HG03175 (cell line): ENCODE measurements at regions not wholly inside any gene's neighbourhood (a gene's known extent, or its start where the extent isn't known, plus 50 kb on each side); places are given as distances from the start of the nearest gene placed in this dataset.

Source experiments
- ATAC-seq: cut with Tn5 transposase; IDR thresholded peaks from one replicate; pipeline ENCODE4 v1.9.1; 2021; ENCODE audit warnings: mild to moderate bottlenecking, moderate library complexity; ENCODE audit not compliant: unreplicated experiment

DNA sequence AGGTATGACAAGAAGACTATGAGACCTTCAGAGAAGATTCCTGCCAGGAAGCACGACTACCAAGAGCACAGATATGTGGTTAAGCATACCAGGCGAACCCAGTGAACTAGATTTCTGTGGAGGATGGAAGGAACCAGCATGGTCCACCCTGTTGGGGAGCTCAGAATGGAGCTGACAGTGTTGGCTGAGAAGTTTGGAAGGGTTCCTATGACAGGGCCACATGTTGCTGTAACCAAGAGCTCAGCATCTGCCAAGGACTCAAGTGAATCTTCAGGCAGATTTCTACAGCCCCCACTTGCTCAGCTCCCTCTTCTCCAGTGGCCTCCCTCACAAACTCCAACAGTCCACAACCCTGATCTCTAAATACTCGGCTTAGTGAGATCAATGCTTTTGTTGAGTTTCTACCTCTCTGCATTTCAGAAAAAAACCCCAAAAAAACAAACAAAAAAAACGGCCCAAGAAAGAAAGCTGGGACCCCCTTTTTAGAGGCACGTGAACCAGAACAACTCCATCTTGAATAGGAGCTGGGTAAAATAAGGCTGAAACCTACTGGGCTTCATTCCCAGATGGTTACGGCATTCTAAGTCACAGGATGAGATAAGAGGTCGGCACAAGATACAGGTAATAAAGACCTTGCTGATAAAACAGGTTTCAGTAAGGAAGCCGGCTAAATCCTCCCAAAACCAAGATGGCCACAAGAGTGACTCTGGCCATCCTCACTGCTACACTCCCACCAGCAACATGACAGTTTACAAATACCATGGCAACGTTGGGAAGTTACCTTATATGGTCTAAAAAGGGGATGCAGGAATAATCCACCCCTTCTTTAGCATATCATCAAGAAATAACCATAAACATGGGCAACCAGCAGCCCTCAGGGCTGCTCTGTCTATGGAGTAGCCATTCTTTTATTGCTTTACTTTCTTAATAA, 691.1 kb downstream of the UQCRFS1 start:
- no peak for ATAC-seq

GRCh38 chr19:28520998-28521568, 691.9 kb downstream of the UQCRFS1 start:
- ATAC-seq = no peak

DNA sequence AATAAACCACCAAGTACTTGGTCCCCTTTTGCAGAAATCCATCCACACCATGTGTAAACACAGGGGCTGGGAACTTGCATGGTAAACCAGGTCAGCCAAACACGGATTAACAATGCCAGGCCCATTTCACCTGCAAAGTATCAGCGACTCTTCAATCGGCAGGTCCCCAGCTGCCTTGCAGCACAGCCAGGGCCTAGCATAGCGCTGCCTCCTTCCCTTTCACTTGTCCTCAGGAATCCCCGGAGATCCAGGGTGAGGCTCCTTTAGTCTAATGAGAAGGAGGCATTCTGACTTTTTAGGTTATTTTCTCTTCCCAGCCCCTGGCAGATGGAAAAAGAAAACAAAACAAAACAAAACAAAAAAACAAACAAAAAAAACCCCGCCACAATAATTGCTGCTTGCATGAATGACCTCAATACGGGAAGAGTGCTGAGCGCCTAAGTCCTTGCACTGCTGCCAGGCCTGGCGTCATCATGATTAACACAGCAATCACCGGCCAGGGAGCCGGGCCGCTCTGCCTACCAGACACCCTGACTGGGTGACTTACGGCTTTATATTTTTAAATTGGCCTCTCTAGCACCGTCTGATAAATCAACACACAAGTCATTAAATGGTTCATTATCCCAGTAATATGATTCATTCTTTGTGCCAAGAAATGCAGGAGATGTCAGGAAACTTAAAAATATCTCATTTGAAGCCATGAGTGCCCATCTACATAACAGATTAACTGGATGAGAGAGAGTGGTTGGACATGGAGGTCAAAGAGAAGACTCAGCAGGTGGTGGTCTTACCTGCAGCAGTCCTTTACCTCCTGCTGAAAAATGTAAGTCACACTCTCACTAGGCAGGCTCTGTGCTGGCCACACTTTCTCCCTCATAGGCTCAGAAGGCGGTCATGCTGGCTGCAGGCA, 692.7 kb downstream of the UQCRFS1 start:
- no peak for ATAC-seq

DNA sequence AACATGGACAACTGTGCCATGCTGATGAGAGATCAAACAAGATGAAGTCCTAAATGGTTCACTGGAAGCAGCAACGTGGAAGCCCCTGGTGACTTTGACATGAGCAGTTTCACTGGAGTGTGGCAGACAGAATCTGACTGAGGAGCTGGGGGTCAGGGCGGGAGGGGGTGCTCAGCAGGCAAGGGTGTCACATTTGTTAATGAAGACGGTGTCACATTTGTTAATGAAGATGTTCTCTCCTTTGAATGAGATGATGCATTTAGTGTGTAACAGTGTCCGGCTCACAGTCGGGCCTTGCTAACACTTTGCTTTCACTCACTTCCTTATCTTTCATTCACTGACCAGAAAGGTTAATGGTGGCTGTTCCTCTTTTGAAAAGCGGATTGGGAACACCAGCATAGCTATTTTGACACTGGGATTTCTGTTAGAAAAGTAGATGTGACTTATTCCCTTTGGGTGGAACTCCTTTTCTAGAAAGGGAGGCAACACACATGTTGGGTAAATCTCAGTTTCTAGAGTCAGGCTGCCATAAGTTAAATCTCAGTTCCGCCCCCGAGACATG, 693.7 kb downstream of the UQCRFS1 start:
- ATAC-seq = no peak

GRCh38 chr19:28516415-28516872, 696.5 kb downstream of the UQCRFS1 start:
- ATAC-seq = no peak

DNA sequence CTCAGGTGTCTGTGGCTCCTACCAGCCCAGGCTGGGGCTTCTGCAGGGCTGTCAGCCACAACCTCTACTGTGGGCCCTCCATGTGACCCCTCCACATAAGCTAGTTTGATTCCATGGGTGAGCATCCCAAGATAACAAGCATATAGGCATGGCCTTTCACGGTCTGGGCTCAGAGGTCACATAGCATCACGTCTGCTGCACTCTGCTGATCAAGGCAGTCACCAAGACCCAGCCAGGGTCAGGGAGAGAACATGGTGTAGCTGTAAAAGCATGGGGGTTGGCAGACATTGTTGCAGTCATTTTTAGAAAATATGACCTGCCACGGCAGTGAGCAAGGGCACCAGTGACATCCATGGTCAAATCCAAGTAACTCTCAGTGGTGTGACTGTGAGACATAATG, 698.8 kb downstream of the UQCRFS1 start:
- ATAC-seq = no peak

DNA sequence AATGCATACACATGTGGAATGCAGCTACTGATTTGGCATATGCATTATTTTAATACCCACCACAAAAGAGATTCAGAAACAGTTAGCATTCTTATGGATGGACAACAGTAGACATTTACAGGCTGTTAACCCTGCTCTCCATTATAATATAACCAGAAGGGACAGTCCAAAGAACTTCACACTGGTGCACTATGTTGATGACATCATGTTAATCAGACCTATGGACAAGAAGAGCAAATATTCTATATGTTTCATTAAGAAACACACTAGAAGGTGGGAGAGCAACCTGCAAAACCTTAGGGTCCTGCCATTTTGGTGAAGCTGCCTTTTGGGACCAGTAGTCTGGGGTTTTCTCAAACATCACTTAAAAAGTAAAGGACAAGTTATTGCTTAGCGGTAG, 701.3 kb downstream of the UQCRFS1 start:
- ATAC-seq = no peak

DNA sequence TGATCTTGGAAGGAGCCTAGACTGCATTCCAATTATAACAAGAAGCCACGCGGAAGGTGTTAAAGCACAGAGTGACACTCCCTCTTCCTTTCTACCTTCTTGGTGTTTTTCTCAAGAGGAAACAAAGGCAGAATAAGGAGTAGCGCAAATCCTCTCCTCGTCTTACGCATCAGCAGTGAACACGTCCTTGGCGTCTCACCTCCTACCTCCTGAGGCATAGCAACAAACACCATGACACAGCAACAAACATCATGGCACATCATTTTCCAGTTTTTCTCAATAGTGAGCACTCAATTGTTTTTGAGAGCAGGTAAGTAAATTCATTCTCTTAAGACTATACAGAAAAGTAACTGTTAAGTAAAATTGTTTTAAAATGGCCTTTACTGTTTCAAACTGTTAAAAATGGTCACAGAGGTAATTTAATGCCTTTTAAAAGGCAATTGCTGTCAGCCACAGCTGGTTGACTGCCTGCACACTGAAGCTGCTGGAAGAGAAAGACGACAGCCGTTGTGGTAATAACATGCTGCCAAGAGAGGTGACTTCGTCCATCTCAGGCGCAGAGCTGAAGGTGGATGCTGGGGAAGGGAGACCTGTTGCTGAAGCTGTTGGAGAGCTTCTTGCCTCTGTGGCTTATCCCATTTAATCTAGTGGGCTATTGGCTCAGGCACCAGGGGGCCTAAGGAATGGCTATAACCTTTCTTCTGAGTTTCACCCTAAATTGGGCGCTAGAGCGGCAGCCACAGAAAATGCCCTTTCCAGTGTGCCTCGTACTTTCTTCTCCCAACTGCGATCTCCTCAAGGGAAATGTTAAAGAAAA, 703.7 kb downstream of the UQCRFS1 start:
- ATAC-seq = no peak

DNA sequence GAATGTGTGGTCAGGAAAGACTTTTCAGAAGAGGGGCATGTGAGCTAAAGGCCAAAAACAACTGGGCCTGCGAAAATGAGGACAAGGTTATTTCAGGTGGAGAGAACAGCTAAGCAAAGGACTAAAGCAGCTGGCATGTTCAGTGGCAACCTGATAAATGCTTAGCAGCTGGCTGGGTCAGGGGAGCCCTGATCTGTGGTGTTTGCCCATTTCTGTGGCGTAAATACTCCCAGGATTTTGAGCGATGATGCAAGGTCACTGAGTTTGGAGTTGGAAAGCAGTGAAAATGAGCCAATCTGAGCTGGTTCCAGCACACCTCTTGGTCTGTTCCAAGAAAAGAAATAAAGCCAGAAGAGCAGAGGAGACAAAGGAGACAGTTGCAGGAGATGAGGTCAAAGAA, 704.3 kb downstream of the UQCRFS1 start:
- no peak for ATAC-seq

DNA sequence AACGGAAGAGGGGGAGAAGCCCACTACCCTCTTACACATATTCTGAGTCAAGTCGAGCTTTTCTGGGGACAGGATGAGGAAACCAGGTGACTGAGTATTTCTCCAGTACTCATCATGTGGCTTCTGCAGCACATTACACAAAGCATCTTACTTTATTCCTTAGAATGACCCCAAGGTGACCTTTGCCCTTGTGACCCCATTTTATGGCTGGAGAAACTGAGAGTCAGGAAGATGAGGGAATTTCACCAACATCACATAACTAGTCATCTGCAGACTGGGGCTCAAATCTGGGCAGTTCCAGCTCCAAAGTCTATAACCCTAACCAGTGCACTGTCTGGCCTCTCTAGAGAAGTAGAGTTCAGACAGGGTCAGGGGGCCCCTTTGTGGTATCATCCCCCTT, 707.0 kb downstream of the UQCRFS1 start:
- ATAC-seq = no peak

- ATAC-seq = no peak
Measured at GRCh38 chr19:28505134-28505533, 707.8 kb downstream of the UQCRFS1 start.

- no peak for ATAC-seq
Measured at GRCh38 chr19:28504727-28505126, 708.2 kb downstream of the UQCRFS1 start.

DNA sequence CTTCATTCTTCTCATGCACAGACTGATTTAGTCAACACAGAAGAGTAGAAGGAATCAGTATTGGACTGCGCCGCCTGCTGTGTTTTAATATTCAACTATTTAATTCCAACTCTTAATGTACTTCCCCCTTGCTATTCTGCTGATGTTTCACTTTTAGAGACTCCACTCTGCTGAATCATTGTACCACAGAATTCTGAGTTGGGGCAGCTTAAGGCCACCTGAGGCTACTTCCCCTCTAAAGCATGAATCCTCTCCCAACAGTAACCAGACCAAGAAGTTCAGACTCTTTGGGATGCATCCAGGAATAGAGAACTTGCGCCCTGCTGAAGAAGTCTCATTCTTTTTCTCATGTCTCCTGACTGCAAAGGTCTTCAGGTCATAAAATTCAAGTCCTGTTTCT, 708.8 kb downstream of the UQCRFS1 start:
- no peak for ATAC-seq

DNA sequence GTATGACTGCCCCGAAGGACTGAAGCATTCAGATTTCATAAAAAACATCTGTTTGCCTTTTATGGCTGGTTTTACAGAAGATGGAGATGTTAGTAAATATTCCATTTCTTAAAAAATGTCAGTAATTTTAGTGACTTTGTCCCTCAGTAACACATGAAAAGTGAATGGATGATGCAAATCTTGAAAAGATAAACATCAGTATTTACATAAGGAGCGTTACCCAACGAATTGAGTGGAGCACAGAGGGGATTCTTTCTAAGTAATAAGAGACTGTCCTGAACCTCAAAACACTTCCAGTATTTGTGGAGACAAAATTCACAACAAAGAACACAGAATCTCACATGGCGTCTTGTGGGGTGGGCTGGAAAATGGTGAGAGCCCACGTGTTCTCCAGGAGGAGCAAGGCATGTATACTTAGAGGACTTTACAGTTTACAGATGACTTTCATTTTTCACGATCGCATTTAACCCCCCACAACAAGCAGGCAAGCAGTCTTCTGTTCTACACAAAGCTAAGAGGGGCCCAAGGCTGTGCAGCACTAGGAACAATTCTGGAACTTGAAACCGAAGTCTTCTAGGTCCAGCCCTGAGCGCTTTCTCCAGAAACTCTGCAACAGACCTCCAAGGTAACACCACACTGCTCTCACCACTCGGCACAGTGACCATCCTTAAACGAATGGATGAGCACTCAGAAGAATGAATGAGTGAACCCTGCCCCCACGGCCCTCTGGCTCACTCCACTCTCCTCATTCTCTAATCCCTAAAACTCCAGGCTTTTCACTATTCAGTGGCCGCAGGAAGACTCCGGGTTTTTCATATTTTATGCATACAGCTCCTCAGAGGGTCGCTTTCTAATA, 709.8 kb downstream of the UQCRFS1 start:
- ATAC-seq = no peak

DNA sequence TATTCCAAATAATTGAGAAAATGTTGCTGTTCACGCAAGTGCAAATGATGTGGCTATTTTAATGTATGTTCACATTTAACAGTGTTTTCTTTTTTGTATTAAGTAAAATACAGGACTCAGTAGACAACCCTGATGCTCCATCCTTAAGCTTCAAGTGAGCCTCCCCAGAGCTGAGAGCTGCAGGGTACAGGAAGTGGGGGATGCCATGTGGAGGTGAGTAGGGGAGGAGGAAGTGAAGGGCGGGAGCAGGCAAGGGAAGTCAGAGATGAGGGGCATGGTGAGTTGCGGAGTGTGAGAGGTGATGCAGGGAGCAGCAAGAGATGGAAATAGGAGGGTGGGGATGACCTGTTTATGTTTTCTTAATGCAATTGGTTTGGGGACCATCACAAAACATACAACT, 711.0 kb downstream of the UQCRFS1 start:
- ATAC-seq = no peak

DNA sequence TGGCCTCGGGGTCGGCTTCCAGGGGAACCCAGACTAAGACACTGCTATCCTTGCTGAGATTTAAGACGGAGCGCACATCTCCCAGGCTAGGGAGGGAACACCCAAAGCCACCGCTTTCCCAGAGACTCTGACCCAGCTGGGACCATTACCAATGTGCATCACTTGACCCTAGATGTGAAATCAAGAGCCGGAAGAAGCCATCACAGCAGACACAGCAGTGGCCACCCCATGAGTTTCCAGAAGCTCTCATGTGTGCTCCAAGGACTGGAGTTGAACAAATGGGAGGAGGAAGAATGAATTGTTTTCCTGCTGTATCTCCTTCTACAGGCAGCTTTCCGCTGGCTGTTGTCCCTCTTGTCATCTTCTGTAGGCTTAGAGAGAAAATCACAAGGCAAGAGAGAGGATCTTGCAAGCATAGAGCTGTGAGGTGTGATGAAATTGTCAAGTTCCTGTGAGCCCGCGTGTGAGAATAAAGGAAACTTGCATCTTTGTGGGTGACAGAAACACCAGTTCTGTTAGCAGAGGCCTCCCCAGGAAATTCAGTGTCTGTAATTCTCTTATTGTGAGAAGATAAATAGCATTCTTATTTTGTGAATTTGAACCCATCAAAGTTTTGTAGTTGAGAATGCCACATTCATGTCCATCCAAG, 711.8 kb downstream of the UQCRFS1 start:
- no peak for ATAC-seq

GRCh38 chr19:28500296-28500695, 712.7 kb downstream of the UQCRFS1 start:
- ATAC-seq = no peak

DNA sequence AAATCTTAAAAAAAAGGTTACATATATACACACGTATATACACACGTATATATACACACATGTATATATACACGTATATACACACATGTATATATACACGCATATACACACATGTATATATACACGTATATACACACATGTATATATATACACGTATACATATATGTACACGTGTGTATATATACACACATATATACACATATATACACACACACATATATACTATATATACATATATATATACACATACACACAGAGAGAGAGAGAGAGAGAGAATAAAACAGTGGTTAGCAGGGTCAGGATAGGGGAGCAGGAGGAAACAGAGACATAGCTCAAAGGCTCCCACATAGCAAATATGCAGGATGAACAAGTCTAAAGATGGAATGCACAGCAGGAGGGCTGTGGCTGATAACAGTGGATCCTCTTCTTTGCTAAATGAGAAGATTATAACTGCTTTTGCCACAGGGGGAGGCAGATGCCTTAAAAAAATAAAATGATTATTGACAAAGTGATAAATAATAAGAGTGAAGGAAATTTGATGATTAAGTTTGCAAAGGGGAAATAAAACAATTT, 714.5 kb downstream of the UQCRFS1 start:
- ATAC-seq = no peak
